Right lobe of liver (tissue), 6 donors: ENCODE measurements at regions not wholly inside any gene's neighbourhood (a gene's known extent, or its start where the extent isn't known, plus 50 kb on each side); places are given as distances from the start of the nearest gene placed in this dataset.
"Not testable (repeated sequence)": the region's sequence is repeated elsewhere in the genome, so short reads cannot be mapped to it uniquely, and the experiment has no call there.

ENCODE experiments used
- ATAC-seq, 4 donors: fragments of 200-7000 bp; cut with Tn5 transposase; one replicate each; pipeline ENCODE4 v1.9.1; 2020; ENCODE audit warnings: mild to moderate bottlenecking in 4 of 4, moderate library complexity in 4 of 4
- DNase-seq, 3 donors: peaks; one replicate each; pipeline ENCODE4 v3.0.0-alpha.2; 2020
- H3K27ac ChIP-seq, 3 donors: fragments of 200-600 bp; one replicate each; pipeline ENCODE4 v1.8.0; 2022
- H3K27me3 ChIP-seq, 2 donors: fragments of 200-600 bp; one replicate each; pipeline ENCODE4 v1.8.0; 2022
- H3K36me3 ChIP-seq, 4 donors: fragments of 200-600 bp; sonication (generic) in 1 of 4; one replicate each; pipeline versions ENCODE4 v1.5.1 to v1.8.0; 2017 to 2022; ENCODE audit warnings: control low read depth in 1 of 4
- H3K4me1 ChIP-seq, 4 donors: fragments of 200-600 bp; sonication (generic) in 1 of 4; one replicate each; pipeline versions ENCODE4 v1.5.1 to v1.8.0; 2017 to 2022; ENCODE audit warnings: control low read depth in 1 of 4
- H3K4me3 ChIP-seq, 3 donors: fragments of 200-600 bp; one replicate each; pipeline ENCODE4 v1.8.0; 2022
- H3K9me3 ChIP-seq, 4 donors: fragments of 200-600 bp; sonication (generic) in 1 of 4; one replicate each; pipeline versions ENCODE4 v1.5.1 to v1.8.0; 2017 to 2022; ENCODE audit warnings: control low read depth in 1 of 4
- POLR2A ChIP-seq: fragments of 450-650 bp; IDR thresholded peaks from one replicate; pipeline ENCODE4 v1.6.1; 2017; ENCODE audit warnings: antibody characterized with exemption, mild to moderate bottlenecking
- WGBS: methylation state at CpG from one replicate; pipeline ENCODE4 v1.1.6; 2018; ENCODE audit warnings: low coverage, low lambda C conversion rate; ENCODE audit not compliant: insufficient coverage; ENCODE audit errors: missing lambda C conversion rate; 5-methylcytosine and 5-hydroxymethylcytosine counted together
- intact Hi-C, 2 donors: fragments of 100-400 bp; cut with DNase I; formaldehyde crosslinking; loops; one replicate each; pipeline versions ENCODE4 v1.11.2 to v1.14.1; 2022
- TF ChIP-seq, protein P1 (sequence below), 4 donors: fragments of 200-600 bp in 3 of 4; fragments of 450-650 bp in 1 of 4; IDR thresholded peaks; one replicate each; pipeline versions ENCODE4 v1.5.1 to v1.8.0; 2016 to 2022; ENCODE audit warnings: antibody characterized with exemption in 4 of 4, mild to moderate bottlenecking in 2 of 4
- donor health status: DM: no; HTN: yes; CAD: no.
- donor health status: DM: no; HTN: no; CAD: no.
- donor health status: DM: no; HTN: no; CAD: no.
- donor health status: DM: no; HTN: yes; CAD: no.
- donor health status: DM: no; HTN: yes; CAD: no.

DNA sequence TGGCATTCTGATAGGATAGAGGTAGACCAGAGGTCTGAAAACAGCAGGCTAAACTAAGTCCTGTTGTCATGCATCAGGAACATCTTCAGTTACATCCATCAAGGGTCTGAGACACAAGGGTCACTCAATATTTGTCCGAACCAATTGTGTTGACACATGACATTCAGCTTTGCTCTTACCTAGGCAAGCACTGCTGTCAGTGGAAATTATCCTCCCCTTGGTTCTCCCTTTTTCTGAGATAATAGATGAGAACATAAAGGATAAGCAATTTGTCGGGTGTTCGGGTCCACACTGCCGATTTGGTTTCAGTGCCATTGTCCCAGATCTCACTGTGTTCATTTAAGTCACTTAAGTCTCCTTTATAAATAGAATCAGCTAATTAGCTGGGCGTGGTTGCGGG, 148.3 kb upstream of the MSX2 start:
- no peak overlapping the region for H3K4me3 ChIP-seq
- ATAC-seq (no peak), DNase-seq (no peak)
- TF ChIP-seq, protein P1, sequence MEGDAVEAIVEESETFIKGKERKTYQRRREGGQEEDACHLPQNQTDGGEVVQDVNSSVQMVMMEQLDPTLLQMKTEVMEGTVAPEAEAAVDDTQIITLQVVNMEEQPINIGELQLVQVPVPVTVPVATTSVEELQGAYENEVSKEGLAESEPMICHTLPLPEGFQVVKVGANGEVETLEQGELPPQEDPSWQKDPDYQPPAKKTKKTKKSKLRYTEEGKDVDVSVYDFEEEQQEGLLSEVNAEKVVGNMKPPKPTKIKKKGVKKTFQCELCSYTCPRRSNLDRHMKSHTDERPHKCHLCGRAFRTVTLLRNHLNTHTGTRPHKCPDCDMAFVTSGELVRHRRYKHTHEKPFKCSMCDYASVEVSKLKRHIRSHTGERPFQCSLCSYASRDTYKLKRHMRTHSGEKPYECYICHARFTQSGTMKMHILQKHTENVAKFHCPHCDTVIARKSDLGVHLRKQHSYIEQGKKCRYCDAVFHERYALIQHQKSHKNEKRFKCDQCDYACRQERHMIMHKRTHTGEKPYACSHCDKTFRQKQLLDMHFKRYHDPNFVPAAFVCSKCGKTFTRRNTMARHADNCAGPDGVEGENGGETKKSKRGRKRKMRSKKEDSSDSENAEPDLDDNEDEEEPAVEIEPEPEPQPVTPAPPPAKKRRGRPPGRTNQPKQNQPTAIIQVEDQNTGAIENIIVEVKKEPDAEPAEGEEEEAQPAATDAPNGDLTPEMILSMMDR (IDR thresholded peaks at IDR 0.05), result no peak
- intact Hi-C loops, result no loop called here
- H3K27ac ChIP-seq, result no peak overlapping the region
- no peaks in the 10 kb centered on the region for H3K9me3 ChIP-seq
- no peaks in the 10 kb centered on the region for H3K36me3 ChIP-seq
- 63% methylated on average over 5 of the region's 6 CpGs for WGBS
- H3K4me1 ChIP-seq, result no peaks in the 10 kb centered on the region
- H3K27me3 ChIP-seq, result peaks cover 0 to 8% of the 10 kb centered on the region in 2 donors

DNA sequence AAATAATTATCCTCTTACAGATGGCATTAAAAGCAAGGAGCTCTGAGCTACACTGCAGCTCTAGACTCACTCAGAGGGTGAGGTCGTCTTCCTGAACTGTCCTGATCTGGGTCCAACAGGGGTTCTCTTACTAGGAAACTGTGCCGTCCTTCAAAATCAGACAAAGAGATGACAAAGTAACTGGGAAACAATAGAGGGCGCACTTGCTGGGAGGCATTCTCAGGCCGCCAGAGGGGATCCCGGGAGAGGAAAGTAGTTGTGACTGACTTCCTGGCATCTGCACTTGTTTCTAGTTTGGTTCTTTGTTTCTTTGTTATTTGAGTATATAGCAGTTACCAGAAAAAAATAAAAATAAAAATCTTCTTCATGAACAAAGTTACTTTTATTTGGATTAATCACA, 142.9 kb upstream of the MSX2 start:
- no peak for DNase-seq
- Histone ChIP-seq H3K27me3 (peaks cover 0 to 8% of the 10 kb centered on the region in 2 donors), H3K4me1 (no peaks in the 10 kb centered on the region), H3K36me3 (no peaks in the 10 kb centered on the region), H3K4me3 (no peak overlapping the region), H3K27ac (no peak overlapping the region), H3K9me3 (no peaks in the 10 kb centered on the region)
- ATAC-seq, result no peak
- intact Hi-C loops, result no loop called here
- TF ChIP-seq POLR2A, result no peak
- TF ChIP-seq, protein P1 (IDR thresholded peaks at IDR 0.05), result peak in 3 of 4 donors; percentile 12 to 30 (median 28)
- 0% methylated on average over 5 of the region's 5 CpGs for WGBS

DNA sequence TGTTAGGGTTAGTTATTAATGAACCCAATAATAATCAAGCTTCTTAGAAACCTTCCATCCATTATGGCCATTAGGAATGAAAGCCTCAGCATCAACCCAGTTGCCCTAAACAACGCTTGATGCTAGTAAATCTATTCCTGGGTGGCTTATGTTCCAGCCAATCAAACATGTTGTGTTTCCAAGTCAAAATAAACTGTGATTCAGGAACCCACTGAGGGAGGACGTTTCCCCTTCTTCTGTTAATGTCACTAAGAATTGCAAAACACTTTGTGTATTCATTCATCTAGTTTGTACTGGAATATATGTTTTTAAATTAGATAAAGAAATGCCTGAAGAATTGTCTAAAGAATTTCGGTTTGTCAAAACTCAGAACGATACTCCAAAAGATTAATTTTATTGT, 142.5 kb upstream of the MSX2 start:
- DNase-seq, result no peak
- 35% methylated on average over 4 of the region's 4 CpGs for WGBS
- Histone ChIP-seq H3K27me3 (peaks cover 0 to 8% of the 10 kb centered on the region in 2 donors), H3K27ac (no peak overlapping the region), H3K9me3 (no peaks in the 10 kb centered on the region), H3K36me3 (no peaks in the 10 kb centered on the region), H3K4me3 (no peak overlapping the region), H3K4me1 (no peaks in the 10 kb centered on the region)
- intact Hi-C loops, result no loop called here
- ATAC-seq, result no peak
- no peak for TF ChIP-seq POLR2A

DNA sequence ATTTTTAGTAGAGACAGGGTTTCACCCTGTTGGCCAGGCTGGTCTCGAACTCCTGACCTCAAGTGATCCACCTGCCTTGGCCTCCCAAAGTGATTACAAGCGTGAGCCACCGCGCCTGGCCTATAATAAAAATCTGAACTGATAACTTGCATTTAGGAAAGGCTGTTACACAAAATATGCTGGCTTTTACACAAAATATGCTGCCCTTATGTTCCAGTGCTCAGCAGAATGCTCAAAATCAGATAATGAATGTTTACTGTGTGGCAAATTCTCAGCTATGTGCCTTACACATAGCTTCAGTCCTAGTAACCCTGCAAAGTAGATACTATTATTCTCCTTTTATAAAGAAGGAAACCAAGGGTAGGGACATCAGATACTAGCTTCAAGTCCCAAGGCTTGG, 141.3 kb upstream of the MSX2 start:
- ATAC-seq (no peak), DNase-seq (no peak)
- intact Hi-C loops, result no loop called here
- TF ChIP-seq, protein P1 (IDR thresholded peaks at IDR 0.05), result no peak
- no peak for TF ChIP-seq POLR2A
- H3K36me3 ChIP-seq, result no peaks in the 10 kb centered on the region
- H3K9me3 ChIP-seq, result no peaks in the 10 kb centered on the region
- no peak overlapping the region for H3K27ac ChIP-seq
- 77% methylated on average over 4 of the region's 4 CpGs for WGBS
- no peak overlapping the region for H3K4me3 ChIP-seq
- no peaks in the 10 kb centered on the region for H3K4me1 ChIP-seq
- H3K27me3 ChIP-seq, result peaks cover 0 to 8% of the 10 kb centered on the region in 2 donors

DNA sequence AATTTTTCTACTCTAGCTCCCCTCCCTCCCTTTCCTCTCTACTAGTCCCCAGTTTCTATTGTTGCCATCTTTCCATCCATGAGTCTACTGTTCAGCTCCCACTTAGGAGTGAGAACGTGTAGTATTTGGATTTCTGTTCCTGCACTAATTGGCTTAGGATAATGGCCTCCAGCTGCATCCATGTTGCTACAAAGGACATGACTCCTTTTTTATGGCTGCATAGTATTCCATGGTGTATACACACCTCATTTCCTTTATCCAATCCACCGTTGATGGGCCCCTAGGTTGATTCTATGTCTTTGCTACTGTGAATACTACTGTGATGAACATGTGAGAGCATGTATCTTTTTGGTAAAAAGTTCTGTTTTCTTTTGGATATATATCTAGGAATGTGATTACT, 138.9 kb upstream of the MSX2 start:
- 44% methylated on average over 2 of the region's 2 CpGs for WGBS
- Histone ChIP-seq H3K4me1 (no peaks in the 10 kb centered on the region), H3K27ac (no peak overlapping the region), H3K27me3 (peaks cover 0 to 5% of the 10 kb centered on the region in 2 donors), H3K36me3 (no peaks in the 10 kb centered on the region), H3K4me3 (no peak overlapping the region), H3K9me3 (no peaks in the 10 kb centered on the region)
- TF ChIP-seq, protein P1 (IDR thresholded peaks at IDR 0.05), result no peak
- no peak for TF ChIP-seq POLR2A
- no peak for ATAC-seq
- intact Hi-C loops, result no loop called here
- DNase-seq, result no peak

DNA sequence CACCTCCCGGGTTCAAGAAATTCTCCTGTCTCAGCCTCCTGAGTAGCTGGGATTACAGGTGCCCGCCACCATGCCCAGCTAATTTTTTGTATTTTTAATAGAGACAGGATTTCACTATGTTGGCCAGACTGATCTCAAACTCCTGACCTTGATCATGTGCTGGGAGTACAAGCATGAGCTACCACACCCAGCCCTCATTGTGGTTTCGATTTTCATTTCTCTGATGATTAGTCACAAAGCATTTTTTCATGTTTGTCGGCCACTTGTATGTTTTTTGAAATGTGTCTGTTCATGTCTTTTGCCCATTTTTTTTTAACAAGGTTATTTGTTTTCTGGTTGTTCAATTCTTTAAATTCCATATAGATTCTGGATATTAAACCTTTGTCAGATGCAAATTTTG, 138.2 kb upstream of the MSX2 start:
- DNase-seq, H3K36me3 ChIP-seq, H3K27me3 ChIP-seq, H3K4me1 ChIP-seq, intact Hi-C loops, H3K9me3 ChIP-seq, H3K4me3 ChIP-seq, ATAC-seq, H3K27ac ChIP-seq: not testable (repeated sequence)
- WGBS, result 62% methylated on average over 4 of the region's 4 CpGs
